Keratinocyte (primary cell): ENCODE measurements at regions not wholly inside any gene's neighbourhood (a gene's known extent, or its start where the extent isn't known, plus 50 kb on each side); places are given as distances from the start of the nearest gene placed in this dataset.

Source experiments
- DNase-seq: peaks from one replicate; pipeline ENCODE4 v3.0.0-alpha.2; 2011; ENCODE audit warnings: low read depth, missing footprints, low spot score
- FAIRE-seq: peaks from 2 replicates; lab custom pipeline; 2011; peaks lifted over from hg19 to GRCh38; lab: Jason Lieb, UNC
- H2AFZ ChIP-seq: 2 replicates; pipeline ENCODE4 v1.6.0; 2012; ENCODE audit warnings: low read length, control low read depth, inconsistent platforms; ENCODE audit not compliant: control insufficient read depth
- H3K27ac ChIP-seq: 2 replicates; pipeline ENCODE4 v1.5.1; 2011; ENCODE audit warnings: low read length; ENCODE audit not compliant: control insufficient read depth, insufficient read depth
- H3K27me3 ChIP-seq: 3 replicates; pipeline ENCODE4 v1.6.0; 2011; ENCODE audit warnings: low read length; ENCODE audit not compliant: control insufficient read depth, insufficient read depth; ENCODE audit errors: extremely low read depth
- H3K36me3 ChIP-seq, 2 experiments: 2 replicates in 1 of 2; 3 replicates in 1 of 2; pipeline ENCODE4 v1.5.1; 2011; ENCODE audit warnings: low read length in 2 of 2, mild to moderate bottlenecking in 1 of 2; ENCODE audit not compliant: control insufficient read depth in 2 of 2, insufficient read depth in 2 of 2; ENCODE audit errors: extremely low read depth in 1 of 2
- H3K4me1 ChIP-seq: 3 replicates; pipeline ENCODE4 v1.5.1; 2011; ENCODE audit warnings: low read length; ENCODE audit not compliant: control insufficient read depth, insufficient read depth; ENCODE audit errors: extremely low read depth
- H3K4me2 ChIP-seq: 3 replicates; pipeline ENCODE4 v1.6.0; 2011; ENCODE audit warnings: low read depth, low read length; ENCODE audit not compliant: control insufficient read depth, insufficient read depth; ENCODE audit errors: extremely low read depth
- H3K4me3 ChIP-seq, 3 experiments: fragments of 200-600 bp in 1 of 3; sonication (generic) in 1 of 3; 2 replicates in 2 of 3; 3 replicates in 1 of 3; pipeline ENCODE4 v1.5.1; 2011 to 2016; ENCODE audit warnings: low read length in 3 of 3, mild to moderate bottlenecking in 3 of 3, control low read depth in 2 of 3, inconsistent platforms in 1 of 3, low read depth in 1 of 3, mixed read lengths in 1 of 3, mixed run types in 1 of 3, moderate library complexity in 1 of 3; ENCODE audit not compliant: control insufficient read depth in 2 of 3, insufficient read depth in 2 of 3; ENCODE audit errors: extremely low read depth in 1 of 3
- H3K79me2 ChIP-seq: 2 replicates; pipeline ENCODE4 v1.6.0; 2012; ENCODE audit warnings: low read length; ENCODE audit not compliant: control insufficient read depth, insufficient read depth
- H3K9ac ChIP-seq: 3 replicates; pipeline ENCODE4 v1.6.0; 2011; ENCODE audit warnings: low read length; ENCODE audit not compliant: control insufficient read depth, insufficient read depth; ENCODE audit errors: extremely low read depth
- H3K9me1 ChIP-seq: 3 replicates; pipeline ENCODE4 v1.6.0; 2011; ENCODE audit warnings: low read length; ENCODE audit not compliant: control insufficient read depth, insufficient read depth; ENCODE audit errors: extremely low read depth
- H3K9me3 ChIP-seq: 2 replicates; pipeline ENCODE4 v1.5.1; 2012; ENCODE audit warnings: low read depth, low read length; ENCODE audit not compliant: control insufficient read depth
- H4K20me1 ChIP-seq: 3 replicates; pipeline ENCODE4 v1.6.0; 2011; ENCODE audit warnings: low read length; ENCODE audit not compliant: control insufficient read depth, insufficient read depth; ENCODE audit errors: extremely low read depth
- CTCF ChIP-seq, 3 experiments: IDR thresholded peaks in 1 of 3; conservative IDR thresholded peaks in 1 of 3; optimal IDR thresholded peaks in 1 of 3; 2 replicates in 2 of 3; 3 replicates in 1 of 3; pipeline versions ENCODE3 to v1.5.1; 2011; ENCODE audit warnings: low read length in 3 of 3, mild to moderate bottlenecking in 3 of 3, moderate library complexity in 2 of 3, control low read depth in 1 of 3, inconsistent platforms in 1 of 3; ENCODE audit not compliant: insufficient read depth in 2 of 3; ENCODE audit errors: extremely low read depth in 1 of 3
- EZH2 ChIP-seq: IDR thresholded peaks from one replicate; pipeline ENCODE4 v1.6.1; 2012; ENCODE audit warnings: inconsistent platforms, mild to moderate bottlenecking, low read length, moderate library complexity
- dilution Hi-C: fragments of 300-500 bp; cut with MboI; formaldehyde crosslinking; loops from one replicate; pipeline ENCODE4 v1.7.0; 2020; ENCODE audit warnings: low sequenced_read_pairs; ENCODE audit not compliant: extremely low pct_ligation_motif_present

GRCh38 chr18:73121207-73121606, 253.4 kb upstream of the NETO1 start:
- Histone ChIP-seq H3K4me3 (no peak overlapping the region), H3K36me3 (no peaks in the 10 kb centered on the region), H2AFZ (no peak overlapping the region), H3K9me1 (no peaks in the 10 kb centered on the region), H3K27ac (no peak overlapping the region), H4K20me1 (no peaks in the 10 kb centered on the region), H3K4me2 (no peak overlapping the region), H3K4me1 (no peaks in the 10 kb centered on the region), H3K27me3 (no peaks in the 10 kb centered on the region), H3K9ac (no peak overlapping the region), H3K79me2 (no peaks in the 10 kb centered on the region), H3K9me3 (no peaks in the 10 kb centered on the region)
- DNase-seq = no peak
- TF ChIP-seq CTCF (optimal IDR thresholded peaks at IDR 0.05 in 1 of 3, IDR thresholded peaks at IDR 0.05 in 1 of 3, conservative IDR thresholded peaks at IDR 0.05 in 1 of 3; ENCODE audit: extremely low read depth in 1 of 3, insufficient read depth in 2 of 3, low read length in 3 of 3) = no peak
- TF ChIP-seq EZH2 = no peak
- dilution Hi-C loops = no loop called here
- no peak for FAIRE-seq

GRCh38 chr18:73120626-73121025, 252.8 kb upstream of the NETO1 start:
- no peak overlapping the region for H3K27ac ChIP-seq
- DNase-seq = no peak
- H2AFZ ChIP-seq = no peak overlapping the region
- no peaks in the 10 kb centered on the region for H3K27me3 ChIP-seq
- FAIRE-seq = no peak
- H3K36me3 ChIP-seq = no peaks in the 10 kb centered on the region
- no peaks in the 10 kb centered on the region for H3K9me1 ChIP-seq
- no peaks in the 10 kb centered on the region for H3K4me1 ChIP-seq
- no peak overlapping the region for H3K4me2 ChIP-seq
- H3K9ac ChIP-seq = no peak overlapping the region
- no peak overlapping the region for H3K4me3 ChIP-seq
- no peaks in the 10 kb centered on the region for H4K20me1 ChIP-seq
- H3K79me2 ChIP-seq = no peaks in the 10 kb centered on the region
- TF ChIP-seq EZH2 (no peak), CTCF (optimal IDR thresholded peaks at IDR 0.05 in 1 of 3, IDR thresholded peaks at IDR 0.05 in 1 of 3, conservative IDR thresholded peaks at IDR 0.05 in 1 of 3; ENCODE audit: extremely low read depth in 1 of 3, insufficient read depth in 2 of 3, low read length in 3 of 3) (no peak)
- dilution Hi-C loops = no loop called here
- no peaks in the 10 kb centered on the region for H3K9me3 ChIP-seq
